A549 (cell line): ENCODE measurements at regions not wholly inside any gene's neighbourhood (a gene's known extent, or its start where the extent isn't known, plus 50 kb on each side); places are given as distances from the start of the nearest gene placed in this dataset.

Experiments
- CBX2 ChIP-seq: fragments of 200-600 bp; sonication (generic); IDR thresholded peaks from 2 replicates; pipeline ENCODE4 v1.6.1; 2016; ENCODE audit warnings: low read depth, mild to moderate bottlenecking, borderline replicate concordance
- CEBPB ChIP-seq, 2 experiments: fragments of >200 bp in 1 of 2; sonication (Bioruptor Twin) in 1 of 2; formaldehyde crosslinking in 1 of 2; IDR thresholded peaks; 2 replicates each; pipeline ENCODE4 v1.6.1; 2012 to 2016
- EP300 ChIP-seq, 2 experiments: fragments of >200 bp; sonication (Bioruptor Twin); formaldehyde crosslinking; IDR thresholded peaks; 2 replicates in 1 of 2; 3 replicates in 1 of 2; pipeline ENCODE4 v1.6.1; 2016 to 2017
- HOXA7 ChIP-seq: fragments of 250-450 bp; sonication (Bioruptor Pico); IDR thresholded peaks from 2 replicates; pipeline ENCODE4 v1.5.0; 2020; ENCODE audit warnings: mild to moderate bottlenecking, moderate library complexity
- KDM5A ChIP-seq: fragments of 200-600 bp; sonication (generic); IDR thresholded peaks from 2 replicates; pipeline ENCODE4 v1.6.1; 2016; ENCODE audit warnings: antibody characterized with exemption, mild to moderate bottlenecking
- MAZ ChIP-seq: fragments of 150-350 bp; IDR thresholded peaks from 2 replicates; pipeline ENCODE4 v1.6.1; 2014; ENCODE audit warnings: antibody characterized with exemption, low read depth, low read length, borderline replicate concordance
- MYC ChIP-seq: IDR thresholded peaks from 2 replicates; pipeline ENCODE4 v1.6.1; 2012; ENCODE audit warnings: mild to moderate bottlenecking, inconsistent platforms, low read length, improper control_type of control experiment, borderline replicate concordance
- POLR2A ChIP-seq: IDR thresholded peaks from 2 replicates; pipeline ENCODE4 v1.6.1; 2012; ENCODE audit warnings: mild to moderate bottlenecking, low read length
- POLR2AphosphoS2 ChIP-seq: conservative IDR thresholded peaks from 2 replicates; pipeline ENCODE4 v1.6.1; 2012; ENCODE audit warnings: low read length, improper control_type of control experiment, inconsistent platforms
- RCOR1 ChIP-seq: fragments of 150-350 bp; IDR thresholded peaks from 2 replicates; pipeline ENCODE4 v1.6.1; 2014; ENCODE audit warnings: antibody characterized with exemption, low read length, low read depth
- TF ChIP-seq, protein P1 (sequence below): fragments of >200 bp; sonication (Bioruptor Twin); formaldehyde crosslinking; IDR thresholded peaks from 3 replicates; pipeline ENCODE4 v1.5.1; 2016
- TF ChIP-seq, protein P2 (sequence below): fragments of 250-450 bp; sonication (Bioruptor Pico); IDR thresholded peaks from 2 replicates; pipeline ENCODE4 v1.5.0; 2021; ENCODE audit warnings: mild to moderate bottlenecking, moderate library complexity, borderline replicate concordance
- TF ChIP-seq, protein P3 (sequence below): fragments of 150-350 bp; IDR thresholded peaks from 2 replicates; pipeline ENCODE4 v1.6.1; 2014; ENCODE audit warnings: low read depth, mild to moderate bottlenecking, low read length
- TF ChIP-seq, protein P4 (sequence below): fragments of 200-600 bp; sonication (generic); IDR thresholded peaks from 2 replicates; pipeline ENCODE4 v1.6.1; 2016; ENCODE audit warnings: antibody characterized with exemption, mild to moderate bottlenecking, moderate library complexity

DNA sequence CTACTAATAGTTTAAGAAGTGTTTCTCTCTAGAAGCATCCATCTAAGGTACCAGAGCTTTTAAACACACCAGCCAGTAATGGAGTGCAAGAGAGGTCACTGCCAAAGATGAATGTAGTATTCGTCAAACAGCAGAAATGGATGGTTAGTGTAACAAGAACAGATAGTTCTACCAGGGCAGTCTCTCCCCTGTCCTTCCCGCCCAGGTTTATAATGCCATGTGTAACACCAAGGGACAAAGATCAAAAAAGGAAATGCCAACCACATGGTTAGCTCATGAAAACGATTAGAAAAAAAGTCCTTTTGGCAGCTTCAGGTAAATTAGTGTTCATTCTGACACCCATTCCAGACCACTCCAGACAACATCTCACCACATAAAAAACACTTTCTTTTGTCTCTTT, 100.9 kb downstream of the RPS29 start:
- no peak for TF ChIP-seq RCOR1
- TF ChIP-seq, protein P1, sequence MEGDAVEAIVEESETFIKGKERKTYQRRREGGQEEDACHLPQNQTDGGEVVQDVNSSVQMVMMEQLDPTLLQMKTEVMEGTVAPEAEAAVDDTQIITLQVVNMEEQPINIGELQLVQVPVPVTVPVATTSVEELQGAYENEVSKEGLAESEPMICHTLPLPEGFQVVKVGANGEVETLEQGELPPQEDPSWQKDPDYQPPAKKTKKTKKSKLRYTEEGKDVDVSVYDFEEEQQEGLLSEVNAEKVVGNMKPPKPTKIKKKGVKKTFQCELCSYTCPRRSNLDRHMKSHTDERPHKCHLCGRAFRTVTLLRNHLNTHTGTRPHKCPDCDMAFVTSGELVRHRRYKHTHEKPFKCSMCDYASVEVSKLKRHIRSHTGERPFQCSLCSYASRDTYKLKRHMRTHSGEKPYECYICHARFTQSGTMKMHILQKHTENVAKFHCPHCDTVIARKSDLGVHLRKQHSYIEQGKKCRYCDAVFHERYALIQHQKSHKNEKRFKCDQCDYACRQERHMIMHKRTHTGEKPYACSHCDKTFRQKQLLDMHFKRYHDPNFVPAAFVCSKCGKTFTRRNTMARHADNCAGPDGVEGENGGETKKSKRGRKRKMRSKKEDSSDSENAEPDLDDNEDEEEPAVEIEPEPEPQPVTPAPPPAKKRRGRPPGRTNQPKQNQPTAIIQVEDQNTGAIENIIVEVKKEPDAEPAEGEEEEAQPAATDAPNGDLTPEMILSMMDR = no peak
- TF ChIP-seq POLR2A = no peak
- TF ChIP-seq HOXA7 (CRISPR knock-in tag) = no peak
- TF ChIP-seq CEBPB (IDR thresholded peaks at IDR 0.05) = no peak
- no peak for TF ChIP-seq EP300 (IDR thresholded peaks at IDR 0.05)
- no peak for TF ChIP-seq KDM5A
- TF ChIP-seq, protein P2, sequence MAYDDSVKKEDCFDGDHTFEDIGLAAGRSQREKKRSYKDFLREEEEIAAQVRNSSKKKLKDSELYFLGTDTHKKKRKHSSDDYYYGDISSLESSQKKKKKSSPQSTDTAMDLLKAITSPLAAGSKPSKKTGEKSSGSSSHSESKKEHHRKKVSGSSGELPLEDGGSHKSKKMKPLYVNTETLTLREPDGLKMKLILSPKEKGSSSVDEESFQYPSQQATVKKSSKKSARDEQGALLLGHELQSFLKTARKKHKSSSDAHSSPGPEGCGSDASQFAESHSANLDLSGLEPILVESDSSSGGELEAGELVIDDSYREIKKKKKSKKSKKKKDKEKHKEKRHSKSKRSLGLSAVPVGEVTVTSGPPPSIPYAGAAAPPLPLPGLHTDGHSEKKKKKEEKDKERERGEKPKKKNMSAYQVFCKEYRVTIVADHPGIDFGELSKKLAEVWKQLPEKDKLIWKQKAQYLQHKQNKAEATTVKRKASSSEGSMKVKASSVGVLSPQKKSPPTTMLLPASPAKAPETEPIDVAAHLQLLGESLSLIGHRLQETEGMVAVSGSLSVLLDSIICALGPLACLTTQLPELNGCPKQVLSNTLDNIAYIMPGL (CRISPR knock-in tag) = no peak
- TF ChIP-seq, protein P3, sequence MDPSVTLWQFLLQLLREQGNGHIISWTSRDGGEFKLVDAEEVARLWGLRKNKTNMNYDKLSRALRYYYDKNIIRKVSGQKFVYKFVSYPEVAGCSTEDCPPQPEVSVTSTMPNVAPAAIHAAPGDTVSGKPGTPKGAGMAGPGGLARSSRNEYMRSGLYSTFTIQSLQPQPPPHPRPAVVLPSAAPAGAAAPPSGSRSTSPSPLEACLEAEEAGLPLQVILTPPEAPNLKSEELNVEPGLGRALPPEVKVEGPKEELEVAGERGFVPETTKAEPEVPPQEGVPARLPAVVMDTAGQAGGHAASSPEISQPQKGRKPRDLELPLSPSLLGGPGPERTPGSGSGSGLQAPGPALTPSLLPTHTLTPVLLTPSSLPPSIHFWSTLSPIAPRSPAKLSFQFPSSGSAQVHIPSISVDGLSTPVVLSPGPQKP = no peak
- TF ChIP-seq CBX2 = no peak
- TF ChIP-seq, protein P4, sequence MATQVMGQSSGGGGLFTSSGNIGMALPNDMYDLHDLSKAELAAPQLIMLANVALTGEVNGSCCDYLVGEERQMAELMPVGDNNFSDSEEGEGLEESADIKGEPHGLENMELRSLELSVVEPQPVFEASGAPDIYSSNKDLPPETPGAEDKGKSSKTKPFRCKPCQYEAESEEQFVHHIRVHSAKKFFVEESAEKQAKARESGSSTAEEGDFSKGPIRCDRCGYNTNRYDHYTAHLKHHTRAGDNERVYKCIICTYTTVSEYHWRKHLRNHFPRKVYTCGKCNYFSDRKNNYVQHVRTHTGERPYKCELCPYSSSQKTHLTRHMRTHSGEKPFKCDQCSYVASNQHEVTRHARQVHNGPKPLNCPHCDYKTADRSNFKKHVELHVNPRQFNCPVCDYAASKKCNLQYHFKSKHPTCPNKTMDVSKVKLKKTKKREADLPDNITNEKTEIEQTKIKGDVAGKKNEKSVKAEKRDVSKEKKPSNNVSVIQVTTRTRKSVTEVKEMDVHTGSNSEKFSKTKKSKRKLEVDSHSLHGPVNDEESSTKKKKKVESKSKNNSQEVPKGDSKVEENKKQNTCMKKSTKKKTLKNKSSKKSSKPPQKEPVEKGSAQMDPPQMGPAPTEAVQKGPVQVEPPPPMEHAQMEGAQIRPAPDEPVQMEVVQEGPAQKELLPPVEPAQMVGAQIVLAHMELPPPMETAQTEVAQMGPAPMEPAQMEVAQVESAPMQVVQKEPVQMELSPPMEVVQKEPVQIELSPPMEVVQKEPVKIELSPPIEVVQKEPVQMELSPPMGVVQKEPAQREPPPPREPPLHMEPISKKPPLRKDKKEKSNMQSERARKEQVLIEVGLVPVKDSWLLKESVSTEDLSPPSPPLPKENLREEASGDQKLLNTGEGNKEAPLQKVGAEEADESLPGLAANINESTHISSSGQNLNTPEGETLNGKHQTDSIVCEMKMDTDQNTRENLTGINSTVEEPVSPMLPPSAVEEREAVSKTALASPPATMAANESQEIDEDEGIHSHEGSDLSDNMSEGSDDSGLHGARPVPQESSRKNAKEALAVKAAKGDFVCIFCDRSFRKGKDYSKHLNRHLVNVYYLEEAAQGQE = no peak
- TF ChIP-seq MAZ = no peak
- no peak for TF ChIP-seq POLR2AphosphoS2
- TF ChIP-seq MYC = no peak
